GM12874 (cell line): ENCODE measurements at regions not wholly inside any gene's neighbourhood (a gene's known extent, or its start where the extent isn't known, plus 50 kb on each side); places are given as distances from the start of the nearest gene placed in this dataset.

ENCODE experiments used
- TF ChIP-seq, protein P1 (sequence below): IDR thresholded peaks from 2 replicates; pipeline ENCODE4 v1.5.1; 2011; ENCODE audit warnings: low read depth, mild to moderate bottlenecking, control low read depth, low read length, moderate library complexity; ENCODE audit not compliant: insufficient read depth

DNA sequence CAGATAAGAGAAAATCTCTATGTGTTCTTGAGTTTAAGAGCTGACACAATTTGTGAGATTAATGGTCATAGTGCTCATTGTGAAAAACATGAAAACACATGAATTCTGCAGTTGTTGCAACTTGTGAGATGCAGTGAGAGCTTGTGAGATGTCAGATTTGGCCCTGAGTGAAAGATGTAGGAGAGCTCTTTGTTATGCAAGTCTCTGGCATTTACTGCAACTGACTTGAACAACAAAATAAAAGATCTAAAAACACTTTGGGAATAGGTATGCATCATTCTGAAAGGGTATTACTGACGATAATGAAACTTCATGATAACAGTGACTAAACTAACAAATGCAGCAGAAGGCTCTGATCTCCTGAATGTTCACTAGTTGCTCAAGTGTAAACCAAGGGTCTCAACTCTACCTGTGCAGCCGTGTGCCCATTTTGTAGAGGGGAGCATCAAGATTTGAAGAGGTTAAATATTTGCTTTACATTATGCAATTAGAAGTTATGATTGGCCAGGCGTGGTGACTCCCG is 50.8 kb upstream of the SMIM36 start:
- TF ChIP-seq, protein P1, sequence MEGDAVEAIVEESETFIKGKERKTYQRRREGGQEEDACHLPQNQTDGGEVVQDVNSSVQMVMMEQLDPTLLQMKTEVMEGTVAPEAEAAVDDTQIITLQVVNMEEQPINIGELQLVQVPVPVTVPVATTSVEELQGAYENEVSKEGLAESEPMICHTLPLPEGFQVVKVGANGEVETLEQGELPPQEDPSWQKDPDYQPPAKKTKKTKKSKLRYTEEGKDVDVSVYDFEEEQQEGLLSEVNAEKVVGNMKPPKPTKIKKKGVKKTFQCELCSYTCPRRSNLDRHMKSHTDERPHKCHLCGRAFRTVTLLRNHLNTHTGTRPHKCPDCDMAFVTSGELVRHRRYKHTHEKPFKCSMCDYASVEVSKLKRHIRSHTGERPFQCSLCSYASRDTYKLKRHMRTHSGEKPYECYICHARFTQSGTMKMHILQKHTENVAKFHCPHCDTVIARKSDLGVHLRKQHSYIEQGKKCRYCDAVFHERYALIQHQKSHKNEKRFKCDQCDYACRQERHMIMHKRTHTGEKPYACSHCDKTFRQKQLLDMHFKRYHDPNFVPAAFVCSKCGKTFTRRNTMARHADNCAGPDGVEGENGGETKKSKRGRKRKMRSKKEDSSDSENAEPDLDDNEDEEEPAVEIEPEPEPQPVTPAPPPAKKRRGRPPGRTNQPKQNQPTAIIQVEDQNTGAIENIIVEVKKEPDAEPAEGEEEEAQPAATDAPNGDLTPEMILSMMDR: no peak

DNA sequence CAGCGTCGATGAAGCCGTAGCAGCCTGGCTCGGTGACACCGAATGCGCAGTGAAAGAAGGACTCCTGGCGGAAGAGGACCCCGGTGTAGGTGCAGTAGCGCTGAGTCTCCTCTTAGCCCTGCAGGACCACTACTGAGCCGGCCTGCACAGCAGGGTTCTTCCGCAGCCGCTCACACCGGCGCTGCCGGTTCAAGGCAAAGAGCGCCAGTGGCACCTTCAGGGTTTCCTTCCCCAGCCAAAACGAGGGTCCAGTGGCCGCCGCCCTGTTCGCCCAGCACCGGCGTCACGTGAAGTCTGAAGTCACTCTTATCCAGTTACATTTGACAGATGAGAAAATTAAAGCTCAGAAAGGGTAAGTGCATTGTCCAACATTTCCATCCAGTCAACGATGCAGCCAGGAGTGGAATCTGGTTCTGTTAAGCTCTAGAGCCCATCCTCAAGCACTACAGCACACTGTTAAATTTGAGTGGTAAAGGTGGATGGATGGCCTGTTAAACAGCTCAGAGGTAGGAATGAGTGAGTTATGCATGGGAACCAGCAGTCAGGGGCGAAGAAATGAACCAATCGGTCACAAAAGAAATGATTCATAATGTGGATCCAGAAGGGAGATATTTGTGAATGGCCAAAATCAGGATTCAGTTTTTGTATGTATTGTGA is 50.2 kb upstream of the SMIM36 start:
- TF ChIP-seq, protein P1: no peak
